ENCODE measurements at regions not wholly inside any gene's neighbourhood (a gene's known extent, or its start where the extent isn't known, plus 50 kb on each side); places are given as distances from the start of the nearest gene placed in this dataset.

DNA sequence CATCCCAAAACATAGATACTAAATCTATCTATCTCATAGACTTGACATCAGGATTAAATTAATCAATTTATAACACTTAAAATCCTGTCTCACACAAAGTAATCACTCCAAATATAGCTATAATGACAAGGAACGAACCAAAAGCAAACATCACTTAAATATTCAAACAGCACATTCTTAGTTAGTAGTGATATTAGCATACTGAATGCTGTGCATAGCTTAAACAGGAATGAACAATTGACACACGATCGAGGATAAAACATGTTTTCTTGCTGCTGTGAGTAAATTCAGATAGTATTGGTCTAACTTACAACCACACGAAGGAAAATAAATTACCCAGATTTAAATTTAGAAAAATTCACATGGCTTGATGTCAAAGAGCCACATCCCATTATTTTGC, 58.9 kb upstream of the SNTG2 start:
- no peak for DNase-seq (ENCODE audit: low spot score, unreplicated experiment)
- Mint-ChIP-seq H3K4me3 (ENCODE audit: low read depth) (no peak overlapping the region), H3K27ac (no peak overlapping the region), H3K27me3 (peaks cover 14% of the 10 kb centered on the region), H3K4me1 (ENCODE audit: low read depth) (no peaks in the 10 kb centered on the region), H3K9me3 (ENCODE audit: low read depth) (peaks cover 9% of the 10 kb centered on the region), H3K36me3 (ENCODE audit: insufficient read depth) (no peaks in the 10 kb centered on the region)
- TF ChIP-seq, protein P1, sequence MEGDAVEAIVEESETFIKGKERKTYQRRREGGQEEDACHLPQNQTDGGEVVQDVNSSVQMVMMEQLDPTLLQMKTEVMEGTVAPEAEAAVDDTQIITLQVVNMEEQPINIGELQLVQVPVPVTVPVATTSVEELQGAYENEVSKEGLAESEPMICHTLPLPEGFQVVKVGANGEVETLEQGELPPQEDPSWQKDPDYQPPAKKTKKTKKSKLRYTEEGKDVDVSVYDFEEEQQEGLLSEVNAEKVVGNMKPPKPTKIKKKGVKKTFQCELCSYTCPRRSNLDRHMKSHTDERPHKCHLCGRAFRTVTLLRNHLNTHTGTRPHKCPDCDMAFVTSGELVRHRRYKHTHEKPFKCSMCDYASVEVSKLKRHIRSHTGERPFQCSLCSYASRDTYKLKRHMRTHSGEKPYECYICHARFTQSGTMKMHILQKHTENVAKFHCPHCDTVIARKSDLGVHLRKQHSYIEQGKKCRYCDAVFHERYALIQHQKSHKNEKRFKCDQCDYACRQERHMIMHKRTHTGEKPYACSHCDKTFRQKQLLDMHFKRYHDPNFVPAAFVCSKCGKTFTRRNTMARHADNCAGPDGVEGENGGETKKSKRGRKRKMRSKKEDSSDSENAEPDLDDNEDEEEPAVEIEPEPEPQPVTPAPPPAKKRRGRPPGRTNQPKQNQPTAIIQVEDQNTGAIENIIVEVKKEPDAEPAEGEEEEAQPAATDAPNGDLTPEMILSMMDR (IDR thresholded peaks at IDR 0.05; ENCODE audit: unreplicated experiment) = no peak

DNA sequence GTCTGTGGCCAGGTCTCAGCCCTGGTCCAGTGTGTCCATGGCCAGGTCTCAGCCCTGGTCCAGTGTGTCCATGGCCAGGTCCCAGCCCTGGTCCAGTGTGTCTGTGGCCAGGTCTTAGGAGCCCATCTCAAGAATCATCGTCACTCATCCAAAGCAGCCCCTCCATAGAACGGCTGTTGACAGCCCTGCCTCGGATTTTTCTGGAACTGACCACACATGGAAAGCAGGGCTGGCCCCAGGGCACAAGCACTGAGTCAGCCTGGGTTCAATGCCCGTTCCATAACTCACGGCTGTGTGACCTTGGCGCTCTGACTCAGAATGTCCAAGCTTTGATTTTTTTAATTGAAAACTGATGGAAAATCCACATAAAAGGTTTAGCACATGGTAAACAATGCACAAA, 59.9 kb upstream of the SNTG2 start:
- Mint-ChIP-seq H3K9me3 (ENCODE audit: low read depth) (peaks cover under 1% of the 10 kb centered on the region), H3K4me1 (ENCODE audit: low read depth) (no peaks in the 10 kb centered on the region), H3K36me3 (ENCODE audit: insufficient read depth) (no peaks in the 10 kb centered on the region), H3K27me3 (peaks cover 12% of the 10 kb centered on the region), H3K4me3 (ENCODE audit: low read depth) (no peak overlapping the region), H3K27ac (no peak overlapping the region)
- no peak for DNase-seq (ENCODE audit: low spot score, unreplicated experiment)
- TF ChIP-seq, protein P1 (IDR thresholded peaks at IDR 0.05; ENCODE audit: unreplicated experiment) = no peak

DNA sequence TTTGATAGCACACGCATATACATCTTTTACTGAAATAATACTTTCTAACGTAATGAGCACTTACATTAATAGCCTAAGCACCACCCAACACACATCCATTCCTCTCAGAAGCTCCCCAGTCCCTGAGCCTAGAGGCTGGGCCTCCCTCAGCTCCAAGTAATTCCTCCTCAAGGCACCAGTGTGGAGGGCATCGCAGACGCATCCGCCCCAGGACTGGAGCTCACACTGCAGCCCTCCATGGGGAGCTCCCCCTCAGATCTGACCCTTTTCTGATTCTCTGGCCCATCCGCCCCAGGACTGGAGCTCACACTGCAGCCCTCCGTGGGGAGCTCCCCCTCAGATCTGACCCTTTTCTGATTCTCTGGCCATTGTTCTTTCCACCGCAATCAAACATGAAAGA, 60.4 kb upstream of the SNTG2 start:
- DNase-seq (ENCODE audit: low spot score, unreplicated experiment) = no peak
- H3K4me3 Mint-ChIP-seq (ENCODE audit: low read depth) = no peak overlapping the region
- H3K27me3 Mint-ChIP-seq = peaks cover 13% of the 10 kb centered on the region
- no peak overlapping the region for H3K27ac Mint-ChIP-seq
- no peaks in the 10 kb centered on the region for H3K4me1 Mint-ChIP-seq (ENCODE audit: low read depth)
- no peaks in the 10 kb centered on the region for H3K9me3 Mint-ChIP-seq (ENCODE audit: low read depth)
- TF ChIP-seq, protein P1 (IDR thresholded peaks at IDR 0.05; ENCODE audit: unreplicated experiment) = no peak
- no peaks in the 10 kb centered on the region for H3K36me3 Mint-ChIP-seq (ENCODE audit: insufficient read depth)

DNA sequence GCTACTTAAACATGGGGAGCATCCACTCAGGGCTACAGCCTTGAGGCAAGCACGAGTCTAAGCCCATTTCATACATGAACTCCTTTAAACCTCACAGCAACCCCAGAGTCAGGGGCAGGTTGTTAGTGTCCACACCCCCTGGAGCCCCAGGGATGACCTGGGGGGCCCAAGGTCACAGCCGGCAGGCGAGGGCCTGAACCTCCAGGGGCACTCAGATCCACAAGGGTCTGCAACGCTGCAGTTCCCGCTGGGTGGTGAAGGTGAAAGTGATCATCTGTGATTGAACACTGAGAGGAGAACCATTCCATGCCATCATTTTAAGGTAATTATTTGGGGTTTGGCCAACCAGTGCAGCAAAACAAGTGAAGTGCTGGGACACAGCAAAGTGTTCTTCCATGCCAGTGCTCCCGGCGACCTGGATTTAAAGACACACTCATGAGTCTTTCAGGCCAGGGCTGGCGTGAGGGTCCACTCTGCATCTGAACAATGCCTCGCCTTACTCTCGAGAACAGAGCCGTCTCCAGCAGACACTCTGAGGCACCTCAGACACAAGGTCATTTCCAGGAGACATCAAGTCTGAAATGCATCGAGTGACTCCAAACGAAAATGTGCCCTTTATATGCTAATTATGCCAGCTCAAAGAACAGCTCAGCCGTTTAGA, 61.6 kb upstream of the SNTG2 start:
- DNase-seq (ENCODE audit: low spot score, unreplicated experiment) = no peak
- Mint-ChIP-seq H3K4me3 (ENCODE audit: low read depth) (no peak overlapping the region), H3K4me1 (ENCODE audit: low read depth) (no peaks in the 10 kb centered on the region), H3K36me3 (ENCODE audit: insufficient read depth) (no peaks in the 10 kb centered on the region), H3K27me3 (peaks cover 24% of the 10 kb centered on the region), H3K9me3 (ENCODE audit: low read depth) (no peaks in the 10 kb centered on the region), H3K27ac (no peak overlapping the region)
- TF ChIP-seq, protein P1 (IDR thresholded peaks at IDR 0.05; ENCODE audit: unreplicated experiment) = no peak

DNA sequence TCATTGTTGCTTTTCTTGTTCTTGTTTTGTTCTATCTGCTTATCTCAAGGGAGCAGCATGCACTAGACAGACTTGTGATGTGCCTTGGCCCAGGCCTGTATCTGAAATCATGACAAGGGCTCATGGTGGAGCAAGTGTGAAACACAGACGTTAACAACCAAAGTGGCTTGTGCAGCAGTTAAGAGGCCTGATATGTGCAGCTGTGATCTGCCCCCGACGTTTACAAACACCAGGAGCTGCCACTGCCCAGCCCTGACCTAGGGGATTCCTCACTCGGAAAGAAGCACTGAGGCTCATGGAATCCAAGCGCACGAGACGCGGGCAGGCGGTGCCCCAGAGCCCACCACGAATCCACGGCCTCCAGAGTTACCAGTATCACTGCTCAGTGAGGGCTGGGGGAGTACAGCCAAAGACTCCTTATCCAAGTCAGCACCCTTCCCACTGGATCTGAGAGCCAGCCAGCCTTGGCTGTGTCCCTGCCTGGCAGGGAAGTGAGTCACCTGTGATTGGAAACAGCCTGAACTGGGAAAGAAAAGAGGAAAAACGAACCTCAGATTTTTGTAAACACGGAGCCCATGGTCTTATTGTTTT, 62.3 kb upstream of the SNTG2 start:
- no peak overlapping the region for H3K4me3 Mint-ChIP-seq (ENCODE audit: low read depth)
- no peak for DNase-seq (ENCODE audit: low spot score, unreplicated experiment)
- no peaks in the 10 kb centered on the region for H3K4me1 Mint-ChIP-seq (ENCODE audit: low read depth)
- H3K27me3 Mint-ChIP-seq = peaks cover 32% of the 10 kb centered on the region
- no peak overlapping the region for H3K27ac Mint-ChIP-seq
- TF ChIP-seq, protein P1 (IDR thresholded peaks at IDR 0.05; ENCODE audit: unreplicated experiment) = no peak
- H3K9me3 Mint-ChIP-seq (ENCODE audit: low read depth) = no peaks in the 10 kb centered on the region
- H3K36me3 Mint-ChIP-seq (ENCODE audit: insufficient read depth) = no peaks in the 10 kb centered on the region
